ENCODE measurements at regions not wholly inside any gene's neighbourhood (a gene's known extent, or its start where the extent isn't known, plus 50 kb on each side); places are given as distances from the start of the nearest gene placed in this dataset.

DNA sequence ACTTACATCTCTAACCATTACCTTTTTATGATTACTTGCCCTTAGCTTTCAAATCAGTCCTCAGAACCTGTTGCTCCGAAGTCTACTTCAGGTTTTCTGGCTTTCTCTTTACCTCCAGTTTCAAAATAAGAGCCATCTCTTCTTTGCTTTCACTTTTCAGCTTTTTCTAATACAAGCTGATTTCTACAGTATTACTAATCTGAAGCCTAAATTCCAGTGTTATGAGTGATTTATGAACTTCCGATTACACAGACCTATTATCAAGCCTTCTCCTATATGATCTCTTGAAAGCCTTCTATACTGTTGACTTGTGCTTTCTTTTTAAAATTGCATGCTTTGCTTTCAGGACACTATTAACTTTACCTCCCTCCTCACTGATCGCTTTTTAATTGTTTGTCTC lies 1307.8 kb upstream of the CELF2 start:
- ChIA-PET RAD21 (ENCODE audit: low non-redundant PET in 1 of 2, low total read pairs in 2 of 2, uncharacterized antibody in 2 of 2, unreplicated experiment in 2 of 2) (no interaction called here), CTCF (no interaction called here), POLR2A (no interaction called here)
- BruUV-seq (replicated peaks) = no TSS peak
- no peaks in the 10 kb centered on the region for H3K36me3 ChIP-seq (ENCODE audit: control insufficient read depth in 1 of 2, insufficient read depth in 2 of 2, low read length in 2 of 2)
- no peak overlapping the region for H3K27ac ChIP-seq (ENCODE audit: low read depth, low read length)
- no peaks in the 10 kb centered on the region for H3K9me2 ChIP-seq (ENCODE audit: insufficient read depth)
- H4K20me1 ChIP-seq (ENCODE audit: insufficient read depth) = no peaks in the 10 kb centered on the region
- ATAC-seq (no peak), DNase-seq (ENCODE audit: low read depth, low spot score) (no peak)
- TF ChIP-seq JUND (IDR thresholded peaks at IDR 0.05) = no peak
- no peak for TF ChIP-seq CEBPB (IDR thresholded peaks at IDR 0.05; ENCODE audit: low read depth)
- TF ChIP-seq, protein P1, sequence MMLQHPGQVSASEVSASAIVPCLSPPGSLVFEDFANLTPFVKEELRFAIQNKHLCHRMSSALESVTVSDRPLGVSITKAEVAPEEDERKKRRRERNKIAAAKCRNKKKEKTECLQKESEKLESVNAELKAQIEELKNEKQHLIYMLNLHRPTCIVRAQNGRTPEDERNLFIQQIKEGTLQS (IDR thresholded peaks at IDR 0.05) = no peak
- TF ChIP-seq, protein P2, sequence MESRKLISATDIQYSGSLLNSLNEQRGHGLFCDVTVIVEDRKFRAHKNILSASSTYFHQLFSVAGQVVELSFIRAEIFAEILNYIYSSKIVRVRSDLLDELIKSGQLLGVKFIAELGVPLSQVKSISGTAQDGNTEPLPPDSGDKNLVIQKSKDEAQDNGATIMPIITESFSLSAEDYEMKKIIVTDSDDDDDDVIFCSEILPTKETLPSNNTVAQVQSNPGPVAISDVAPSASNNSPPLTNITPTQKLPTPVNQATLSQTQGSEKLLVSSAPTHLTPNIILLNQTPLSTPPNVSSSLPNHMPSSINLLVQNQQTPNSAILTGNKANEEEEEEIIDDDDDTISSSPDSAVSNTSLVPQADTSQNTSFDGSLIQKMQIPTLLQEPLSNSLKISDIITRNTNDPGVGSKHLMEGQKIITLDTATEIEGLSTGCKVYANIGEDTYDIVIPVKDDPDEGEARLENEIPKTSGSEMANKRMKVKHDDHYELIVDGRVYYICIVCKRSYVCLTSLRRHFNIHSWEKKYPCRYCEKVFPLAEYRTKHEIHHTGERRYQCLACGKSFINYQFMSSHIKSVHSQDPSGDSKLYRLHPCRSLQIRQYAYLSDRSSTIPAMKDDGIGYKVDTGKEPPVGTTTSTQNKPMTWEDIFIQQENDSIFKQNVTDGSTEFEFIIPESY (IDR thresholded peaks at IDR 0.05; ENCODE audit: extremely low read depth, insufficient replicate concordance, low read length) = no peak
- TF ChIP-seq SRF (IDR thresholded peaks at IDR 0.05; ENCODE audit: low read depth) = no peak
- no peak for TF ChIP-seq EZH2phosphoT487 (IDR thresholded peaks at IDR 0.05; ENCODE audit: borderline replicate concordance)
- TF ChIP-seq REST (IDR thresholded peaks at IDR 0.05; ENCODE audit: low read depth) = no peak
- no peak for TF ChIP-seq POLR2A (IDR thresholded peaks at IDR 0.05; ENCODE audit: borderline replicate concordance, extremely low read depth, insufficient read depth, insufficient read length)
- no peak for TF ChIP-seq YY1 (IDR thresholded peaks at IDR 0.05; ENCODE audit: extremely low read depth, insufficient replicate concordance, low read depth, low read length)
- TF ChIP-seq EGR1 (IDR thresholded peaks at IDR 0.05; ENCODE audit: low read depth) = no peak
- TF ChIP-seq RAD21 (IDR thresholded peaks at IDR 0.05; ENCODE audit: low read depth) = no peak
- TF ChIP-seq, protein P3, sequence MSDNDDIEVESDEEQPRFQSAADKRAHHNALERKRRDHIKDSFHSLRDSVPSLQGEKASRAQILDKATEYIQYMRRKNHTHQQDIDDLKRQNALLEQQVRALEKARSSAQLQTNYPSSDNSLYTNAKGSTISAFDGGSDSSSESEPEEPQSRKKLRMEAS (IDR thresholded peaks at IDR 0.05) = no peak
- no peak for TF ChIP-seq TCF7L2 (IDR thresholded peaks at IDR 0.05; ENCODE audit: borderline replicate concordance, extremely low read depth, insufficient read depth, insufficient read length)
- TF ChIP-seq SIN3A (IDR thresholded peaks at IDR 0.05; ENCODE audit: low read depth) = no peak
- TF ChIP-seq FOSL1 (IDR thresholded peaks at IDR 0.05; ENCODE audit: low read depth) = no peak
- TF ChIP-seq ZFX (IDR thresholded peaks at IDR 0.05) = no peak
- no peak for TF ChIP-seq SP1 (IDR thresholded peaks at IDR 0.05; ENCODE audit: low read depth)
- TF ChIP-seq EZH2 (IDR thresholded peaks at IDR 0.05) = no peak
- no peak for TF ChIP-seq ZNF274 (IDR thresholded peaks at IDR 0.05; ENCODE audit: low read depth, low read length)
- H3K4me2 ChIP-seq (ENCODE audit: low read length) = no peak overlapping the region
- no peak overlapping the region for H3K4me3 ChIP-seq (replicated peaks in 1 of 2; ENCODE audit: low read depth in 1 of 2, low read length in 2 of 2)
- peaks cover 12 to 30% of the 10 kb centered on the region in 2 experiments; a peak in 3 of 4 replicates for H3K9me3 ChIP-seq (ENCODE audit: control insufficient read depth in 1 of 2, insufficient read depth in 1 of 2, low read depth in 1 of 2, low read length in 2 of 2)
- H3K9ac ChIP-seq (ENCODE audit: low read length) = no peak overlapping the region
- no peaks in the 10 kb centered on the region for H3K27me3 ChIP-seq (ENCODE audit: insufficient read depth, low read length)
- no peaks in the 10 kb centered on the region for H3K79me2 ChIP-seq (ENCODE audit: insufficient read depth, low read length)
- H2AFZ ChIP-seq (ENCODE audit: low read depth, low read length, poor library complexity, severe bottlenecking) = no peak overlapping the region
- intact Hi-C loops (cut with micrococcal nuclease) = no loop called here
- H3K4me1 ChIP-seq (ENCODE audit: control insufficient read depth in 1 of 2, insufficient read depth in 2 of 2, low read length in 2 of 2) = no peaks in the 10 kb centered on the region

Data from HCT116 (cell line).